Fibroblast of lung (primary cell): ENCODE measurements at regions not wholly inside any gene's neighbourhood (a gene's known extent, or its start where the extent isn't known, plus 50 kb on each side); places are given as distances from the start of the nearest gene placed in this dataset.

Experiments
- CTCF ChIP-seq, 2 donors: IDR thresholded peaks in 1 of 2; conservative IDR thresholded peaks in 1 of 2; 1 replicate in 1 of 2; 2 replicates in 1 of 2; pipeline ENCODE4 v1.5.1; 2011 to 2012; ENCODE audit warnings: low read length in 2 of 2, control low read depth in 1 of 2, inconsistent platforms in 1 of 2, low read depth in 1 of 2, mild to moderate bottlenecking in 1 of 2
- EZH2 ChIP-seq: IDR thresholded peaks from 2 replicates; pipeline ENCODE4 v1.5.1; 2012; ENCODE audit warnings: low read length, control low read depth, mild to moderate bottlenecking; ENCODE audit errors: missing control alignments

GRCh38 chr20:43799741-43800140 is 72.9 kb upstream of the GTSF1L start:
- TF ChIP-seq CTCF (conservative IDR thresholded peaks at IDR 0.05 in 1 of 2, IDR thresholded peaks at IDR 0.05 in 1 of 2; ENCODE audit: low read depth in 1 of 2, low read length in 2 of 2) (no peak), EZH2 (no peak)
